Colon (tissue), 2 donors: ENCODE measurements at regions not wholly inside any gene's neighbourhood (a gene's known extent, or its start where the extent isn't known, plus 50 kb on each side); places are given as distances from the start of the nearest gene placed in this dataset.

Experiments
- FAIRE-seq: peaks from 2 replicates; lab custom pipeline; 2012; peaks lifted over from hg19 to GRCh38; lab: Jason Lieb, UNC
- donor health status: control.
- donor health status: control.

- FAIRE-seq = no peak
Observed at GRCh38 chr3:178456621-178457285, 79.5 kb upstream of the KCNMB2 start.

GRCh38 chr3:178457511-178457910, 78.7 kb upstream of the KCNMB2 start:
- no peak for FAIRE-seq

- no peak for FAIRE-seq
Observed at GRCh38 chr3:178458313-178459037, 77.8 kb upstream of the KCNMB2 start.

- FAIRE-seq = no peak
Observed at GRCh38 chr3:178459038-178459410, 77.2 kb upstream of the KCNMB2 start.

- no peak for FAIRE-seq
Observed at GRCh38 chr3:178465260-178466180, 70.7 kb upstream of the KCNMB2 start.

- FAIRE-seq = no peak
Observed at GRCh38 chr3:178472941-178473340, 63.3 kb upstream of the KCNMB2 start.

GRCh38 chr3:178474526-178474925, 61.7 kb upstream of the KCNMB2 start:
- FAIRE-seq = no peak

GRCh38 chr3:178475062-178475461, 61.2 kb upstream of the KCNMB2 start:
- FAIRE-seq = no peak

- FAIRE-seq = no peak
Observed at GRCh38 chr3:178476886-178477285, 59.4 kb upstream of the KCNMB2 start.

GRCh38 chr3:178479446-178479845, 56.8 kb upstream of the KCNMB2 start:
- no peak for FAIRE-seq

- FAIRE-seq = no peak
Observed at GRCh38 chr3:178479860-178480259, 56.4 kb upstream of the KCNMB2 start.

- FAIRE-seq = no peak
Observed at GRCh38 chr3:178480274-178480673, 56.0 kb upstream of the KCNMB2 start.

GRCh38 chr3:178480795-178481194, 55.4 kb upstream of the KCNMB2 start:
- FAIRE-seq = no peak

GRCh38 chr3:178482981-178483380, 53.3 kb upstream of the KCNMB2 start:
- no peak for FAIRE-seq

- FAIRE-seq = no peak
Observed at GRCh38 chr3:178483704-178484103, 52.5 kb upstream of the KCNMB2 start.

- FAIRE-seq = no peak
Observed at GRCh38 chr3:178485756-178486155, 50.5 kb upstream of the KCNMB2 start.
